Renal cortex interstitium (tissue), 11 donors: ENCODE measurements at regions not wholly inside any gene's neighbourhood (a gene's known extent, or its start where the extent isn't known, plus 50 kb on each side); places are given as distances from the start of the nearest gene placed in this dataset.
"Not testable (repeated sequence)": the region's sequence is repeated elsewhere in the genome, so short reads cannot be mapped to it uniquely, and the experiment has no call there.

Experiments used
- DNase-seq, 11 donors: peaks; one replicate each; pipeline ENCODE4 v3.0.0-alpha.2; 2013; ENCODE audit warnings: low read depth in 9 of 11, low spot score in 4 of 11; ENCODE audit errors: extremely low read depth in 1 of 11

GRCh38 chr6:132204591-132204990, 196.7 kb downstream of the MOXD1 start:
- DNase-seq = no peak

- DNase-seq = peak in 6 of 11 donors; percentile 17 to 63 (median 34)
Measured at GRCh38 chr6:132202574-132202973, 198.7 kb downstream of the MOXD1 start.

- no peak for DNase-seq
Measured at GRCh38 chr6:132199343-132199742, 201.9 kb downstream of the MOXD1 start.

- no peak for DNase-seq
Measured at GRCh38 chr6:132198896-132199295, 202.4 kb downstream of the MOXD1 start.

- no peak for DNase-seq
Measured at GRCh38 chr6:132198040-132198439, 203.2 kb downstream of the MOXD1 start.

GRCh38 chr6:132194529-132194928, 206.7 kb downstream of the MOXD1 start:
- no peak for DNase-seq

GRCh38 chr6:132192631-132193030, 208.6 kb downstream of the MOXD1 start:
- DNase-seq = no peak

- DNase-seq = no peak
Measured at GRCh38 chr6:132190815-132191175, 210.5 kb downstream of the MOXD1 start.

- no peak for DNase-seq
Measured at GRCh38 chr6:132190097-132190814, 211.0 kb downstream of the MOXD1 start.

- DNase-seq = no peak
Measured at GRCh38 chr6:132188556-132189264, 212.6 kb downstream of the MOXD1 start.

- DNase-seq = no peak
Measured at GRCh38 chr6:132187816-132188215, 213.5 kb downstream of the MOXD1 start.

GRCh38 chr6:132184966-132185365, 216.3 kb downstream of the MOXD1 start:
- DNase-seq = not testable (repeated sequence)

- no peak for DNase-seq
Measured at GRCh38 chr6:132179955-132180354, 221.3 kb downstream of the MOXD1 start.

- DNase-seq = no peak
Measured at GRCh38 chr6:132174919-132175318, 223.7 kb upstream of the CCN2 start.

- no peak for DNase-seq
Measured at GRCh38 chr6:132168961-132169360, 217.8 kb upstream of the CCN2 start.

GRCh38 chr6:132167929-132168892, 217.0 kb upstream of the CCN2 start:
- no peak for DNase-seq

GRCh38 chr6:132166526-132167051, 215.4 kb upstream of the CCN2 start:
- DNase-seq = no peak

- no peak for DNase-seq
Measured at GRCh38 chr6:132165677-132166076, 214.5 kb upstream of the CCN2 start.

GRCh38 chr6:132161283-132161682, 210.1 kb upstream of the CCN2 start:
- DNase-seq = peak in 3 of 11 donors; percentile 7 to 20 (median 12)
